Testis (tissue), 2 donors: ENCODE measurements at regions not wholly inside any gene's neighbourhood (a gene's known extent, or its start where the extent isn't known, plus 50 kb on each side); places are given as distances from the start of the nearest gene placed in this dataset.
"Not testable (repeated sequence)": the region's sequence is repeated elsewhere in the genome, so short reads cannot be mapped to it uniquely, and the experiment has no call there.

Source experiments
- DNase-seq: peaks from one replicate; pipeline ENCODE4 v3.0.0-alpha.2; 2019
- H3K27ac ChIP-seq, 2 donors: fragments of 200-600 bp; sonication (generic); one replicate each; pipeline ENCODE4 v1.5.1; 2019
- H3K27me3 ChIP-seq: fragments of 200-600 bp; sonication (generic); one replicate; pipeline ENCODE4 v1.5.1; 2019
- H3K36me3 ChIP-seq: fragments of 200-600 bp; sonication (generic); one replicate; pipeline ENCODE4 v1.5.1; 2017; ENCODE audit warnings: low read depth; ENCODE audit errors: missing control alignments
- H3K4me1 ChIP-seq: fragments of 200-600 bp; sonication (generic); one replicate; pipeline ENCODE4 v1.5.1; 2019
- H3K4me3 ChIP-seq, 2 donors: fragments of 200-600 bp; sonication (generic); one replicate each; pipeline ENCODE4 v1.5.1; 2017 to 2019
- H3K9me3 ChIP-seq: fragments of 200-600 bp; sonication (generic); one replicate; pipeline ENCODE4 v1.5.1; 2017
- CTCF ChIP-seq, 3 experiments: fragments of 450-650 bp in 2 of 3; fragments of 200-600 bp in 1 of 3; sonication (generic) in 1 of 3; IDR thresholded peaks; one replicate each; pipeline ENCODE4 v1.5.1; 2016 to 2019; ENCODE audit warnings: antibody characterized with exemption in 3 of 3, mild to moderate bottlenecking in 2 of 3, moderate library complexity in 1 of 3
- POLR2A ChIP-seq: fragments of 450-650 bp; IDR thresholded peaks from one replicate; pipeline ENCODE4 v1.6.1; 2017; ENCODE audit warnings: antibody characterized with exemption, mild to moderate bottlenecking, moderate library complexity
- whole genome bisulfite sequencing, 2 donors: methylation state at CpG; one replicate each; pipeline ENCODE4 v1.1.5; 2018; 5-methylcytosine and 5-hydroxymethylcytosine counted together
- intact Hi-C: fragments of 100-400 bp; cut with DNase I; formaldehyde crosslinking; loops from one replicate; pipeline ENCODE4 v1.15.1; 2023; ENCODE audit warnings: low total_unique reads

DNA sequence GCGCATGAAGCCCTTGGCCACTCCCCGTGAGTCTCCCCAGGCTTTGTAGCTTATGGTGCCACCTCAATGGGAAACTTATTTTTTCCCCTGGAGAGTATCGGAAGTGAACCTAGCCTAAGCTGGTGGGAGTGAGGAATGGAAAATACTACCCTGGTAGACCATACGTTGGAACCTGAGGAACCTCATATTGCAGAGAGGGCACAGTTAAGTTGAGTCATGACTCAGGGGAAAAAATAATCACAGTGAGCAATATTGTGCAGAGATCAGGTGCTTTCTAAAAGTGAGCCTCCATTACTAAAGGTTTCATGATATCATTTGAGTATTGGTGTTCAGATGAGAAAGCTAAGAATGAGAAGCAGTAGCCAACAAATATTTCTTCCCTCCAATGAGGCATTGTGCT, 360.5 kb upstream of the NT5C1B start:
- TF ChIP-seq CTCF (IDR thresholded peaks at IDR 0.05) = no peak
- TF ChIP-seq POLR2A = no peak
- DNase-seq = no peak
- Histone ChIP-seq H3K27me3 (no peaks in the 10 kb centered on the region), H3K36me3 (no peaks in the 10 kb centered on the region), H3K4me3 (no peak overlapping the region), H3K4me1 (peaks cover 22% of the 10 kb centered on the region), H3K9me3 (no peaks in the 10 kb centered on the region), H3K27ac (no peak overlapping the region)
- intact Hi-C loops = no loop called here
- 71 to 85% methylated on average over 4 of the region's 4 CpGs for WGBS, 2 donors

DNA sequence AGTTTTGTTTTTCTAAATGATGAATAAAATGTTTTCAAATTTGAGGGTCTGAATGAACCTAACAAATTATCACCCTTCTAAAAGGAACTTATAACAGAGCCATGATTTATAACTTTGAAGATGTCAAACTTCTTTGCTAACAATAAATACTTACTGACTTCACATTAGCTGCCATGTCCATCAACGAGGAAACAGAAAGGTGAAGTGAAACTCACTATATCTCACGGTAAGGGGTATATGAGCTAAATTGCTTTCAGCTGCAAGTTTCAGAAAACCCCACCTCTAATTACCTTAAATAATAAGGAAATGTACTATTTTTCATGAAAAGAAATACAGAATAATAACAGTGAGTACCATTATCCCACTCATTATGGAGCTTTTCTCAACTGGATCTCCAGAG, 350.8 kb upstream of the NT5C1B start:
- DNase-seq = no peak
- no peaks in the 10 kb centered on the region for H3K36me3 ChIP-seq
- TF ChIP-seq POLR2A (no peak), CTCF (IDR thresholded peaks at IDR 0.05) (no peak)
- 77 to 89% methylated on average over 2 of the region's 2 CpGs for WGBS, 2 donors
- H3K27me3 ChIP-seq = no peaks in the 10 kb centered on the region
- no peaks in the 10 kb centered on the region for H3K4me1 ChIP-seq
- H3K4me3 ChIP-seq = no peak overlapping the region
- no peak overlapping the region for H3K27ac ChIP-seq
- intact Hi-C loops = no loop called here
- H3K9me3 ChIP-seq = no peaks in the 10 kb centered on the region

DNA sequence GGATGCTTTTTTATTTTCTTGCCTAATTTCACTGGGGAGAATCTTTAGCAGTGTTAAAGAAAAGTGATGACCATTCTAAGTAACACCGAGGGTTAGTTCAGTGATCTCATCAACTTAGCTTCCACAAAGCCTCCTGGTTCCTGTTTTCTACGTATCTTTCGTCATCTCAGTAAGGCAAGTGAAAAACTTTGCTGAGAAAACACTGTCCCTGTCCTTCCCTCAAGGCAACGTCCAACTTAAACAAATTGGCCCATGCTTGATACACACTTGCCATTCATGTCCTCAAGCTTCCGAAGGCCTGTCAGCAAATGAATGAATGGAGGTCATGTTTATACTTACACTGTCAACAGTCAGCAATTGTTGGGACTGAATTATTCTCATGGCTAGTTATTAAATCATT, 350.4 kb upstream of the NT5C1B start:
- intact Hi-C loops, H3K27ac ChIP-seq, H3K27me3 ChIP-seq, H3K36me3 ChIP-seq, H3K4me1 ChIP-seq, DNase-seq, H3K4me3 ChIP-seq, H3K9me3 ChIP-seq: not testable (repeated sequence)
- WGBS, 2 donors = 69 to 82% methylated on average over 5 of the region's 5 CpGs

GRCh38 chr2:18934886-18935285, 345.5 kb upstream of the NT5C1B start:
- Histone ChIP-seq H3K36me3 (no peaks in the 10 kb centered on the region), H3K9me3 (no peaks in the 10 kb centered on the region), H3K27ac (no peak overlapping the region), H3K27me3 (no peaks in the 10 kb centered on the region), H3K4me3 (no peak overlapping the region), H3K4me1 (no peaks in the 10 kb centered on the region)
- WGBS, 2 donors = 95 to 96% methylated on average over 1 of the region's 1 CpG
- intact Hi-C loops = no loop called here
- TF ChIP-seq POLR2A (no peak), CTCF (IDR thresholded peaks at IDR 0.05) (no peak)
- DNase-seq = no peak

DNA sequence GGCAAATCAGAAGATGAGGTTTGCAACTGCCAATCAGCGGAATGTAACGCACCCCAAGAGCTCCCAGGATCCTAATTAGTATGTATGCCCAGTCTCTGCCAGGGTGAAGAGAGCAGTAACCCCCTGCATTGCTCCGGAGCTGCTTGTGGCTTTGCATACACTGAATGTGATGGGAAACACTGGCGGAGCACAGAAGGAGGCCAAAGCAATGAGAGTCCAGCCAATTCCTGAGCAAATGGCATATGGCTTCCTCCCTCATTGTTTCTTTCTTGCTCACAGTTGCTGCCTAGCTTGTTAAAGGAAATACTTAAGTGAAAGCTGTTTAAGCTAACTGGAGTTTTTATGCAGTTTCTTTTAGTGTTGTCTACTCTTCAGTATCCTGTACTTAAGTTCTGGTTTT, 343.5 kb upstream of the NT5C1B start:
- Histone ChIP-seq H3K9me3 (no peaks in the 10 kb centered on the region), H3K27me3 (no peaks in the 10 kb centered on the region), H3K4me1 (no peaks in the 10 kb centered on the region), H3K4me3 (no peak overlapping the region), H3K36me3 (no peaks in the 10 kb centered on the region), H3K27ac (no peak overlapping the region)
- no peak for DNase-seq
- intact Hi-C loops = no loop called here
- TF ChIP-seq CTCF (IDR thresholded peaks at IDR 0.05) = no peak
- TF ChIP-seq POLR2A = no peak
- WGBS, 2 donors = 85 to 89% methylated on average over 4 of the region's 4 CpGs
